Endothelial cell of umbilical vein (primary cell): ENCODE measurements at regions not wholly inside any gene's neighbourhood (a gene's known extent, or its start where the extent isn't known, plus 50 kb on each side); places are given as distances from the start of the nearest gene placed in this dataset.

Experiments
- BruUV-seq: library from RNA; stranded (reverse); fragments of 400-500 nt; replicated peaks from 2 replicates; lab custom pipeline; 2021; lab: Mats Ljungman, UMichigan
- CTCF ChIA-PET: fragments of 300-600, 350-600 bp; sonication (Branson Sonifier 250); formaldehyde crosslinking; loops from one replicate; lab custom pipeline; 2021; ENCODE audit warnings: antibody characterized with exemption, inconsistent platforms; lab: Charles Lee
- POLR2A ChIA-PET: fragments of 300-600, 350-600 bp; sonication (Branson Sonifier 250); formaldehyde crosslinking; loops from one replicate; lab custom pipeline; 2021; ENCODE audit warnings: antibody characterized with exemption, inconsistent platforms; lab: Charles Lee
- DNase-seq: peaks from one replicate; pipeline ENCODE4 v3.0.0-alpha.2; 2011; ENCODE audit warnings: low read depth, low spot score
- FAIRE-seq: peaks from 2 replicates; lab custom pipeline; 2011; peaks lifted over from hg19 to GRCh38; lab: Jason Lieb, UNC
- H2AFZ ChIP-seq: 2 replicates; pipeline ENCODE4 v1.6.0; 2012; ENCODE audit warnings: low read depth, low read length, control low read depth, inconsistent platforms
- H3K27ac ChIP-seq: 2 replicates; pipeline ENCODE4 v1.5.1; 2011; ENCODE audit warnings: low read depth, mild to moderate bottlenecking, control low read depth, low read length, moderate library complexity; ENCODE audit not compliant: insufficient read depth
- H3K27me3 ChIP-seq, 2 experiments: 2 replicates each; pipeline versions ENCODE4 v1.6.0 to v1.6.1; 2011; ENCODE audit warnings: low read length in 2 of 2, mixed read lengths in 1 of 2; ENCODE audit not compliant: control insufficient read depth in 2 of 2, insufficient read depth in 2 of 2
- H3K36me3 ChIP-seq, 2 experiments: 2 replicates in 1 of 2; 3 replicates in 1 of 2; pipeline ENCODE4 v1.5.1; 2011; ENCODE audit warnings: low read length in 2 of 2, mild to moderate bottlenecking in 1 of 2, moderate library complexity in 1 of 2; ENCODE audit not compliant: control insufficient read depth in 2 of 2, insufficient read depth in 2 of 2; ENCODE audit errors: extremely low read depth in 1 of 2
- H3K4me1 ChIP-seq: 3 replicates; pipeline ENCODE4 v1.5.1; 2011; ENCODE audit warnings: mild to moderate bottlenecking, low read length; ENCODE audit not compliant: control insufficient read depth, insufficient read depth; ENCODE audit errors: extremely low read depth
- H3K4me2 ChIP-seq: 2 replicates; pipeline ENCODE4 v1.6.1; 2011; ENCODE audit warnings: low read length, control low read depth, mixed read lengths; ENCODE audit not compliant: insufficient read depth
- H3K4me3 ChIP-seq, 3 experiments: fragments of 200-600 bp in 1 of 3; sonication (generic), shearing (Covaris generic) in 1 of 3; replicated peaks in 1 of 3; 2 replicates each; pipeline ENCODE4 v1.5.1; 2011 to 2016; ENCODE audit warnings: control low read depth in 3 of 3, low read length in 3 of 3, mild to moderate bottlenecking in 2 of 3, inconsistent platforms in 1 of 3, low read depth in 1 of 3, moderate library complexity in 1 of 3; ENCODE audit not compliant: insufficient read depth in 1 of 3
- H3K79me2 ChIP-seq: 2 replicates; pipeline ENCODE4 v1.6.0; 2012; ENCODE audit warnings: low read length, inconsistent platforms; ENCODE audit not compliant: control insufficient read depth, insufficient read depth
- H3K9ac ChIP-seq: replicated peaks from 2 replicates; pipeline ENCODE3; 2011; ENCODE audit warnings: low read length, control low read depth; ENCODE audit not compliant: insufficient read depth; ENCODE audit errors: extremely low read depth
- H3K9me1 ChIP-seq: replicated peaks from 3 replicates; pipeline ENCODE4 v1.6.0; 2011; ENCODE audit warnings: mild to moderate bottlenecking, low read length; ENCODE audit not compliant: control insufficient read depth, insufficient read depth; ENCODE audit errors: extremely low read depth
- H3K9me3 ChIP-seq: replicated peaks from 2 replicates; pipeline ENCODE4 v1.5.1; 2012; ENCODE audit warnings: low read length, inconsistent platforms; ENCODE audit not compliant: control insufficient read depth, insufficient read depth
- H4K20me1 ChIP-seq: replicated peaks from 2 replicates; pipeline ENCODE3; 2011; ENCODE audit warnings: mild to moderate bottlenecking, low read length; ENCODE audit not compliant: control insufficient read depth, insufficient read depth; ENCODE audit errors: extremely low read depth
- EZH2 ChIP-seq: IDR thresholded peaks from 2 replicates; pipeline ENCODE4 v1.6.1; 2012; ENCODE audit warnings: borderline replicate concordance, low read depth, mild to moderate bottlenecking, moderate library complexity, low read length, inconsistent platforms; ENCODE audit not compliant: severe bottlenecking
- FOS ChIP-seq: IDR thresholded peaks from 2 replicates; pipeline ENCODE4 v1.6.1; 2011; ENCODE audit warnings: mild to moderate bottlenecking, low read length, moderate library complexity, borderline replicate concordance; ENCODE audit not compliant: insufficient read depth
- GATA2 ChIP-seq: IDR thresholded peaks from 2 replicates; pipeline ENCODE4 v1.7.0; 2011; ENCODE audit warnings: low read depth, mild to moderate bottlenecking, moderate library complexity, mixed read lengths, low read length; ENCODE audit not compliant: insufficient read length, insufficient read depth
- JUN ChIP-seq: IDR thresholded peaks from 2 replicates; pipeline ENCODE4 v1.6.1; 2011; ENCODE audit warnings: borderline replicate concordance, low read depth; ENCODE audit not compliant: insufficient read length, insufficient read depth
- MAX ChIP-seq: IDR thresholded peaks from 2 replicates; pipeline ENCODE4 v1.6.1; 2011; ENCODE audit not compliant: insufficient read depth, insufficient read length
- MYC ChIP-seq: IDR thresholded peaks from one replicate; pipeline ENCODE4 v1.6.1; 2011; ENCODE audit warnings: mild to moderate bottlenecking, low read depth, low read length
- POLR2A ChIP-seq: IDR thresholded peaks from 2 replicates; pipeline ENCODE4 v1.6.1; 2012; ENCODE audit warnings: low read depth, mild to moderate bottlenecking, control low read depth, low read length
- POLR2AphosphoS5 ChIP-seq: IDR thresholded peaks from 2 replicates; pipeline ENCODE4 v1.6.1; 2012; ENCODE audit warnings: low read depth, mild to moderate bottlenecking, control low read depth, low read length, moderate library complexity; ENCODE audit not compliant: insufficient read depth
- dilution Hi-C: fragments of 300-500 bp; cut with MboI; formaldehyde crosslinking; loops from one replicate; pipeline ENCODE4 v1.15.0; 2019; ENCODE audit warnings: low sequenced_read_pairs; ENCODE audit not compliant: extremely low pct_ligation_motif_present
- intact Hi-C: fragments of 100-400 bp; cut with micrococcal nuclease; formaldehyde crosslinking; loops from one replicate; pipeline ENCODE4 v1.10.0; 2022
- TF ChIP-seq, protein P1 (sequence below), 2 donors: IDR thresholded peaks; 1 replicate in 1 of 2; 2 replicates in 1 of 2; pipeline ENCODE4 v1.5.1; 2011; ENCODE audit warnings: low read length in 2 of 2, mild to moderate bottlenecking in 2 of 2, moderate library complexity in 2 of 2, control low read depth in 1 of 2, inconsistent platforms in 1 of 2, low read depth in 1 of 2; ENCODE audit not compliant: insufficient read depth in 1 of 2; ENCODE audit errors: extremely low read depth in 1 of 2

- H3K27me3 ChIP-seq = no peaks in the 10 kb centered on the region
- H3K27ac ChIP-seq = no peak overlapping the region
- no peak overlapping the region for H3K4me2 ChIP-seq
- ChIA-PET POLR2A (no interaction called here), CTCF (no interaction called here)
- no peaks in the 10 kb centered on the region for H3K36me3 ChIP-seq
- no peak overlapping the region for H3K4me3 ChIP-seq
- H3K9me3 ChIP-seq = peaks cover 4% of the 10 kb centered on the region
- FAIRE-seq (no peak), DNase-seq (no peak)
- no peak overlapping the region for H3K9ac ChIP-seq
- no peaks in the 10 kb centered on the region for H3K9me1 ChIP-seq
- no peaks in the 10 kb centered on the region for H4K20me1 ChIP-seq
- BruUV-seq = no TSS peak
- dilution Hi-C loops (no loop called here), intact Hi-C loops (no loop called here)
- no peak overlapping the region for H2AFZ ChIP-seq
- H3K79me2 ChIP-seq = no peaks in the 10 kb centered on the region
- no peaks in the 10 kb centered on the region for H3K4me1 ChIP-seq
- TF ChIP-seq POLR2A = no peak
Measured at GRCh38 chr10:130660266-130660665, 524.1 kb downstream of the GLRX3 start.

- Histone ChIP-seq H3K9me1 (no peaks in the 10 kb centered on the region), H2AFZ (no peak overlapping the region), H3K4me3 (no peak overlapping the region), H3K9ac (no peak overlapping the region), H3K4me2 (no peak overlapping the region), H3K27me3 (no peaks in the 10 kb centered on the region), H3K9me3 (peaks cover 4% of the 10 kb centered on the region), H3K36me3 (no peaks in the 10 kb centered on the region), H3K4me1 (no peaks in the 10 kb centered on the region), H3K79me2 (no peaks in the 10 kb centered on the region), H4K20me1 (no peaks in the 10 kb centered on the region), H3K27ac (no peak overlapping the region)
- FAIRE-seq (no peak), DNase-seq (no peak)
- ChIA-PET POLR2A (no interaction called here), CTCF (no interaction called here)
- no TSS peak for BruUV-seq
- dilution Hi-C loops (no loop called here), intact Hi-C loops (no loop called here)
- no peak for TF ChIP-seq GATA2
- TF ChIP-seq MYC = no peak
- TF ChIP-seq EZH2 = no peak
- TF ChIP-seq MAX = no peak
- TF ChIP-seq, protein P1, sequence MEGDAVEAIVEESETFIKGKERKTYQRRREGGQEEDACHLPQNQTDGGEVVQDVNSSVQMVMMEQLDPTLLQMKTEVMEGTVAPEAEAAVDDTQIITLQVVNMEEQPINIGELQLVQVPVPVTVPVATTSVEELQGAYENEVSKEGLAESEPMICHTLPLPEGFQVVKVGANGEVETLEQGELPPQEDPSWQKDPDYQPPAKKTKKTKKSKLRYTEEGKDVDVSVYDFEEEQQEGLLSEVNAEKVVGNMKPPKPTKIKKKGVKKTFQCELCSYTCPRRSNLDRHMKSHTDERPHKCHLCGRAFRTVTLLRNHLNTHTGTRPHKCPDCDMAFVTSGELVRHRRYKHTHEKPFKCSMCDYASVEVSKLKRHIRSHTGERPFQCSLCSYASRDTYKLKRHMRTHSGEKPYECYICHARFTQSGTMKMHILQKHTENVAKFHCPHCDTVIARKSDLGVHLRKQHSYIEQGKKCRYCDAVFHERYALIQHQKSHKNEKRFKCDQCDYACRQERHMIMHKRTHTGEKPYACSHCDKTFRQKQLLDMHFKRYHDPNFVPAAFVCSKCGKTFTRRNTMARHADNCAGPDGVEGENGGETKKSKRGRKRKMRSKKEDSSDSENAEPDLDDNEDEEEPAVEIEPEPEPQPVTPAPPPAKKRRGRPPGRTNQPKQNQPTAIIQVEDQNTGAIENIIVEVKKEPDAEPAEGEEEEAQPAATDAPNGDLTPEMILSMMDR (IDR thresholded peaks at IDR 0.05; ENCODE audit: extremely low read depth in 1 of 2, insufficient read depth in 1 of 2, low read depth in 1 of 2, low read length in 2 of 2) = no peak
- no peak for TF ChIP-seq JUN
- TF ChIP-seq POLR2AphosphoS5 = no peak
- no peak for TF ChIP-seq FOS
- no peak for TF ChIP-seq POLR2A
Measured at GRCh38 chr10:130661419-130661818, 525.2 kb downstream of the GLRX3 start.
